DND-41 (cell line): ENCODE measurements at regions not wholly inside any gene's neighbourhood (a gene's known extent, or its start where the extent isn't known, plus 50 kb on each side); places are given as distances from the start of the nearest gene placed in this dataset.

ENCODE experiments used
- CTCF ChIP-seq: IDR thresholded peaks from 2 replicates; pipeline ENCODE4 v1.5.1; 2012; ENCODE audit warnings: borderline replicate concordance, low read length, moderate library complexity, mild to moderate bottlenecking; ENCODE audit not compliant: poor library complexity, severe bottlenecking; ENCODE audit errors: extremely low read depth
- EZH2 ChIP-seq: IDR thresholded peaks from 3 replicates; pipeline ENCODE4 v1.6.1; 2012; ENCODE audit warnings: borderline replicate concordance, low read depth, mild to moderate bottlenecking, moderate library complexity, low read length, inconsistent platforms; ENCODE audit not compliant: severe bottlenecking

DNA sequence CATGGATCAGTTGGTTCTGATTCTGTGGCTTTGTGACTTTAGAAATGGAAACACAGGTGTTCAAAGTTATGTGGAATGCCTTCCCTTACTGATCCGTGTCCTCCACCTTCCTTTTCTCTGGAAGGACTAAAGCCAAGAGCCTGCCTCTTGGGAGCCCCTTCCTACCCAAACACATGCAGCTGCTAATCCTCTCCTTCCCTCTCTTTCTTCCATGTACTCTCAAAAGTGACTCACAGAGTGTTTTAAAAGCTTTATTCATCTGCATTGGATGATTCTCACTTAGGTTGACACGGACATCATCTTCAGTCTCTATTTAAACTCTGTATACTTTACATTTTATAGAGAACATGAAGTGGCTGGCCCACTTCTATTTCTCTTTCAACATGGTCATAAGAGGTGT is 856.5 kb upstream of the ARPP21 start:
- TF ChIP-seq CTCF (no peak), EZH2 (no peak)
